Kidney (tissue), 13 donors: ENCODE measurements at regions not wholly inside any gene's neighbourhood (a gene's known extent, or its start where the extent isn't known, plus 50 kb on each side); places are given as distances from the start of the nearest gene placed in this dataset.
"Not testable (repeated sequence)": the region's sequence is repeated elsewhere in the genome, so short reads cannot be mapped to it uniquely, and the experiment has no call there.

ENCODE experiments used
- DNase-seq, 5 donors: peaks; one replicate each; pipeline ENCODE4 v3.0.0-alpha.2; 2013 to 2020
- FAIRE-seq: peaks from 2 replicates; lab custom pipeline; 2012; peaks lifted over from hg19 to GRCh38; lab: Jason Lieb, UNC
- H3K27ac ChIP-seq, 2 donors: one replicate each; pipeline ENCODE4 v1.7.0; 2013; ENCODE audit warnings: low read depth in 2 of 2, low read length in 2 of 2, inconsistent platforms in 1 of 2
- H3K27me3 ChIP-seq: one replicate; pipeline ENCODE4 v1.7.1; 2013; ENCODE audit warnings: low read length, inconsistent platforms; ENCODE audit not compliant: control insufficient read depth, insufficient read depth
- H3K36me3 ChIP-seq, 3 donors: one replicate each; pipeline versions ENCODE4 v1.7.0 to v1.7.1; 2013; ENCODE audit warnings: low read length in 3 of 3, control low read depth in 1 of 3, inconsistent platforms in 1 of 3; ENCODE audit not compliant: insufficient read depth in 3 of 3, control insufficient read depth in 2 of 3
- H3K4me1 ChIP-seq, 3 donors: one replicate each; pipeline versions ENCODE4 v1.7.0 to v1.7.1; 2013; ENCODE audit warnings: low read length in 3 of 3, inconsistent platforms in 1 of 3, low read depth in 1 of 3; ENCODE audit not compliant: control insufficient read depth in 2 of 3, insufficient read depth in 2 of 3
- H3K4me3 ChIP-seq, 3 donors: one replicate each; pipeline versions ENCODE4 v1.7.0 to v1.8.1; 2013; ENCODE audit warnings: low read length in 3 of 3, control low read depth in 1 of 3, inconsistent platforms in 1 of 3
- H3K9ac ChIP-seq, 3 donors: one replicate each; pipeline versions ENCODE4 v1.7.0 to v1.7.1; 2013; ENCODE audit warnings: low read length in 3 of 3, control low read depth in 1 of 3, inconsistent platforms in 1 of 3
- H3K9me3 ChIP-seq, 3 donors: one replicate each; pipeline versions ENCODE4 v1.7.0 to v1.7.1; 2013; ENCODE audit warnings: low read length in 3 of 3, control low read depth in 1 of 3, inconsistent platforms in 1 of 3; ENCODE audit not compliant: control insufficient read depth in 2 of 3, insufficient read depth in 1 of 3
- CTCF ChIP-seq: IDR thresholded peaks from 3 replicates; pipeline ENCODE4 v1.5.1; 2012; ENCODE audit warnings: mild to moderate bottlenecking, moderate library complexity, borderline replicate concordance; ENCODE audit not compliant: insufficient read depth; ENCODE audit errors: extremely low read depth
- intact Hi-C: fragments of 100-400 bp; cut with DNase I; formaldehyde crosslinking; loops from one replicate; pipeline ENCODE4 v1.11.1; 2022
- donor health status: control.
- donor health status: control.
- donor health status: control.
- donor health status: control.
- donor health status: control.
- donor health status: DM: yes; HTN: yes; CAD: no.
- donor health status: Normal renal cell carcinoma (clear cell type).

- intact Hi-C loops: no loop called here
Observed at GRCh38 chr9:22217254-22217653, 208.1 kb upstream of the CDKN2B start.

GRCh38 chr9:22225856-22226255, 216.8 kb upstream of the CDKN2B start:
- H3K9ac ChIP-seq, H3K27me3 ChIP-seq, H3K9me3 ChIP-seq, intact Hi-C loops, FAIRE-seq, H3K4me3 ChIP-seq, H3K4me1 ChIP-seq, DNase-seq, H3K36me3 ChIP-seq, H3K27ac ChIP-seq: not testable (repeated sequence)

More at GRCh38 chr9:22217254-22217653, 208.1 kb upstream of the CDKN2B start:
- H3K9ac ChIP-seq: no peak overlapping the region
- no peaks in the 10 kb centered on the region for H3K27me3 ChIP-seq
- H3K36me3 ChIP-seq: no peaks in the 10 kb centered on the region
- H3K4me3 ChIP-seq: no peak overlapping the region
- no peak overlapping the region for H3K27ac ChIP-seq
- H3K9me3 ChIP-seq: no peaks in the 10 kb centered on the region
- H3K4me1 ChIP-seq: no peaks in the 10 kb centered on the region
- FAIRE-seq (no peak), DNase-seq (no peak)
- TF ChIP-seq CTCF: no peak

- Histone ChIP-seq H3K9me3 (peaks cover 0 to 2% (median 0%) of the 10 kb centered on the region in 3 donors), H3K36me3 (no peaks in the 10 kb centered on the region), H3K9ac (no peak overlapping the region), H3K27me3 (no peaks in the 10 kb centered on the region), H3K4me1 (no peaks in the 10 kb centered on the region), H3K27ac (no peak overlapping the region), H3K4me3 (no peak overlapping the region)
- FAIRE-seq: peak; percentile 37
- intact Hi-C loops: no loop called here
- DNase-seq: no peak
- no peak for TF ChIP-seq CTCF
Observed at GRCh38 chr9:22227986-22228385, 218.6 kb upstream of the DMRTA1 start.

- H3K36me3 ChIP-seq: no peaks in the 10 kb centered on the region
- no peak for TF ChIP-seq CTCF
Observed at GRCh38 chr9:22228542-22228941, 218.1 kb upstream of the DMRTA1 start.

More at GRCh38 chr9:22228542-22228941, 218.1 kb upstream of the DMRTA1 start:
- Histone ChIP-seq H3K9ac (no peak overlapping the region), H3K27ac (no peak overlapping the region), H3K9me3 (peaks cover 0 to 2% (median 0%) of the 10 kb centered on the region in 3 donors), H3K27me3 (no peaks in the 10 kb centered on the region), H3K4me1 (no peaks in the 10 kb centered on the region), H3K4me3 (no peak overlapping the region)
- FAIRE-seq: no peak
- intact Hi-C loops: no loop called here
- no peak for DNase-seq
